ENCODE measurements at regions not wholly inside any gene's neighbourhood (a gene's known extent, or its start where the extent isn't known, plus 50 kb on each side); places are given as distances from the start of the nearest gene placed in this dataset.

DNA sequence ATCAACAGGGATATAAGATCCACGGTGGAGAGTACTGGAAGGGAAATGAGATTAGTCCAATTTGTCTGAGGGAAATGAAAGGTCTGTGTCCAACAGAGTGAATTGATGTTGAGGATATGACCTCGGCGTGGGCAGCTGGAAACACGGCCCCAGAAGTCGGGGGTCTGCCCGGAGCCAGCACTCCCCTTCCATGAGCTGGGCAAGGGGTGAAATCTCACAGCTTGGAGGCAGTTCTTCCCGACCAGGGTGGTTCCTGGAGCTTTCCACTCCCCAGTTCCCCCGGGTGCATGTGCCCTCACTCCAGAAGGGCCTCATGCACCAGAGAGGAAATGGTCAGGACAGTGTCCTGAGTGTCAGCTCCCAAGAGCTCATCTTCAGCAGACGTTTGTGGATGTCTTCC is 264.7 kb upstream of the PPP2R2D start:
- TF ChIP-seq, protein P1, sequence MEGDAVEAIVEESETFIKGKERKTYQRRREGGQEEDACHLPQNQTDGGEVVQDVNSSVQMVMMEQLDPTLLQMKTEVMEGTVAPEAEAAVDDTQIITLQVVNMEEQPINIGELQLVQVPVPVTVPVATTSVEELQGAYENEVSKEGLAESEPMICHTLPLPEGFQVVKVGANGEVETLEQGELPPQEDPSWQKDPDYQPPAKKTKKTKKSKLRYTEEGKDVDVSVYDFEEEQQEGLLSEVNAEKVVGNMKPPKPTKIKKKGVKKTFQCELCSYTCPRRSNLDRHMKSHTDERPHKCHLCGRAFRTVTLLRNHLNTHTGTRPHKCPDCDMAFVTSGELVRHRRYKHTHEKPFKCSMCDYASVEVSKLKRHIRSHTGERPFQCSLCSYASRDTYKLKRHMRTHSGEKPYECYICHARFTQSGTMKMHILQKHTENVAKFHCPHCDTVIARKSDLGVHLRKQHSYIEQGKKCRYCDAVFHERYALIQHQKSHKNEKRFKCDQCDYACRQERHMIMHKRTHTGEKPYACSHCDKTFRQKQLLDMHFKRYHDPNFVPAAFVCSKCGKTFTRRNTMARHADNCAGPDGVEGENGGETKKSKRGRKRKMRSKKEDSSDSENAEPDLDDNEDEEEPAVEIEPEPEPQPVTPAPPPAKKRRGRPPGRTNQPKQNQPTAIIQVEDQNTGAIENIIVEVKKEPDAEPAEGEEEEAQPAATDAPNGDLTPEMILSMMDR (IDR thresholded peaks at IDR 0.05) = no peak
- TF ChIP-seq POLR2A (IDR thresholded peaks at IDR 0.05) = no peak

Data from testis (tissue), 2 donors.